ENCODE measurements at regions not wholly inside any gene's neighbourhood (a gene's known extent, or its start where the extent isn't known, plus 50 kb on each side); places are given as distances from the start of the nearest gene placed in this dataset.

DNA sequence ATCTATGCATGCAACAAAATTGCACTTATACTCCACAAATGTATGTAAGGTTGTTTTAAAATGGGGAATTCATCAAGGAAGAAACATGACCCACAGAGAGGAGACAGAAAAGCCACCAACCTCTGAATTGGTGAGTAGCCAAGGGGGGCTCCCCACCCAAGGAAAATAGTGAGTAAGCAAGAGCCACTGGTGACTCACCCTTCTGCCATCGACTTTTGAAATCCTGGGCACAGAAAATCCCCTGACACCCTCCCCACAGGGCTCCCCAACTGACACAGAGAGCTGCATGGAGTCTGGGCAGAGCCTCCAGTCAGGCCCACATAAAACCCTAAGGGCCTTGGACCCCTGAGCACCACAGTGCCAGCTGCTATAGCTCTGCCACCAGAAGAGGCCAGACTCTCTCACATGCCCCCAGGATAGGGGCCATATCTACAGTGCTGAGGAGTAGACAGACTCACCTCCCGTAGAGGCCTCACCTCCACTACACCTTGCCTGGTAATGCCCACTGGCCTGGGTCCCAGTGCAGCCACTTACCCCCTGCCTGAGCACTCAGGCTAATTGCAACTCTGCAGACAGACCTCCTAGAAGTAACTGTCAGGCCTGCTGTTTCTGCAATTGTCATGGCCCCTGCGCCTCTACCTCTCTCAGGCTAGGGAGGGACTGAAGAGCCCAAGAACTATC is 244.7 kb upstream of the WSB1 start:
- H3K27me3 ChIP-seq (ENCODE audit: low read length): no peaks in the 10 kb centered on the region
- no peak overlapping the region for H2AFZ ChIP-seq (ENCODE audit: low read length)
- ATAC-seq: no peak
- no peaks in the 10 kb centered on the region for H3F3A ChIP-seq (ENCODE audit: low read length, unreplicated experiment)
- H4K20me1 ChIP-seq (ENCODE audit: low read length): no peaks in the 10 kb centered on the region
- H3K9ac ChIP-seq (ENCODE audit: low read length): no peak overlapping the region
- TF ChIP-seq EZH2 (IDR thresholded peaks at IDR 0.05; ENCODE audit: low read length, unreplicated experiment) (no peak), EZH2phosphoT487 (IDR thresholded peaks at IDR 0.05; ENCODE audit: borderline replicate concordance, low read length) (no peak)
- TF ChIP-seq, protein P1, sequence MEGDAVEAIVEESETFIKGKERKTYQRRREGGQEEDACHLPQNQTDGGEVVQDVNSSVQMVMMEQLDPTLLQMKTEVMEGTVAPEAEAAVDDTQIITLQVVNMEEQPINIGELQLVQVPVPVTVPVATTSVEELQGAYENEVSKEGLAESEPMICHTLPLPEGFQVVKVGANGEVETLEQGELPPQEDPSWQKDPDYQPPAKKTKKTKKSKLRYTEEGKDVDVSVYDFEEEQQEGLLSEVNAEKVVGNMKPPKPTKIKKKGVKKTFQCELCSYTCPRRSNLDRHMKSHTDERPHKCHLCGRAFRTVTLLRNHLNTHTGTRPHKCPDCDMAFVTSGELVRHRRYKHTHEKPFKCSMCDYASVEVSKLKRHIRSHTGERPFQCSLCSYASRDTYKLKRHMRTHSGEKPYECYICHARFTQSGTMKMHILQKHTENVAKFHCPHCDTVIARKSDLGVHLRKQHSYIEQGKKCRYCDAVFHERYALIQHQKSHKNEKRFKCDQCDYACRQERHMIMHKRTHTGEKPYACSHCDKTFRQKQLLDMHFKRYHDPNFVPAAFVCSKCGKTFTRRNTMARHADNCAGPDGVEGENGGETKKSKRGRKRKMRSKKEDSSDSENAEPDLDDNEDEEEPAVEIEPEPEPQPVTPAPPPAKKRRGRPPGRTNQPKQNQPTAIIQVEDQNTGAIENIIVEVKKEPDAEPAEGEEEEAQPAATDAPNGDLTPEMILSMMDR (conservative IDR thresholded peaks at IDR 0.05; ENCODE audit: low read depth, low read length): no peak
- H3K9me2 ChIP-seq (replicated peaks; ENCODE audit: low read length): no peaks in the 10 kb centered on the region
- intact Hi-C loops (cut with micrococcal nuclease): no loop called here
- H3K36me3 ChIP-seq (ENCODE audit: low read depth, low read length): no peaks in the 10 kb centered on the region
- BruUV-seq (replicated peaks): no TSS peak
- H3K9me3 ChIP-seq (ENCODE audit: low read length): no peaks in the 10 kb centered on the region
- H3K27ac ChIP-seq (ENCODE audit: low read length): no peak overlapping the region
- H3K79me2 ChIP-seq (ENCODE audit: low read length): no peaks in the 10 kb centered on the region
- H3K4me3 ChIP-seq (ENCODE audit: low read length): no peak overlapping the region
- ChIA-PET CTCF (no interaction called here), POLR2A (ENCODE audit: unreplicated experiment) (no interaction called here)
- DNase-seq: peak; percentile 56
- no peak overlapping the region for H3K4me2 ChIP-seq (ENCODE audit: low read length)
- no peaks in the 10 kb centered on the region for H3K4me1 ChIP-seq (ENCODE audit: insufficient read depth, low read length)

DNA sequence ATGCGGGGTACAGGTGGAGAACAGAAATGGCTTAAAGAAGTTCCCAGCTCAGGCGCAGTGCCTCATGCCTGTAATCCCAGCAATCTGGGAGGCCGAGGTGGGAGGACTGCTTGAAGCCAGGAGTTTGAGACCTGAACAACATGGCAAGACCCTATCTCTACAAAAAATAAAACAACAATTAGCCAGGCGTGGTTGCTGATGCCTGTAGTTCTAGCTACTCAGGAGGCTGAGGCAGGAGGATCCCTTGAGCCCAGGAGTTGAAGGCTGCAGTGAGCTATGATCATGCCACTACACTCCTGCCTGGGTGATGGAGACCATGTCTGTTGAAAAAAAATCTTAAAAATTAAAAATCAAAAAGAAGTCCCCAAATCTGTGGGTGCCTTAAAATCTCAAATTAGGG is 228.3 kb upstream of the WSB1 start:
- H3K9ac ChIP-seq (ENCODE audit: low read length): no peak overlapping the region

DNA sequence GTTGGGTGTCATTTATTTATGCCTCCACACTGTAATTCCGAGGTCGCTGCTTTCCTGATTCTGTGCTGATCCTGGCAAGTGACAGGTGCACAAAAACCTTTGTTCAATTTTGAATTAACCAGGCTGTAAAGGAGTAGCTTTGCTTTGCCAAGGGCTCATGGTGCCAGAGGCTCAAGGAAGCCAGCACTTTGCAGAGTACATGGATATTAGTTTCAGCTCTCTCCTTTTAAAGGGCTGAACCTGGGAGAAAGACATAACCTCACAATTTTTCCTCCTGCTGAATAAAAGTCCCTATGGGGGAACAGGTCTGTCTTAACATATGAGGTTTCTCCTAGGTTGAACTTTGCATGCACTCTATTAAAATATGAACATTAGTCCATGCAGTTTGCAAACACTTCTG is 227.6 kb upstream of the WSB1 start:
- no peak for ATAC-seq
- intact Hi-C loops (cut with micrococcal nuclease): no loop called here

More for the DNA sequence above, 228.3 kb upstream of the WSB1 start:
- Histone ChIP-seq H3K79me2 (ENCODE audit: low read length) (no peaks in the 10 kb centered on the region), H3K9me2 (replicated peaks; ENCODE audit: low read length) (no peaks in the 10 kb centered on the region), H3K27ac (ENCODE audit: low read length) (no peak overlapping the region), H3K27me3 (ENCODE audit: low read length) (peaks cover 7% of the 10 kb centered on the region; the same call in 1 of the 2 replicates), H3K4me1 (ENCODE audit: insufficient read depth, low read length) (no peaks in the 10 kb centered on the region), H3K4me3 (ENCODE audit: low read length) (no peak overlapping the region), H2AFZ (ENCODE audit: low read length) (no peak overlapping the region), H3K9me3 (ENCODE audit: low read length) (no peaks in the 10 kb centered on the region), H3F3A (ENCODE audit: low read length, unreplicated experiment) (no peaks in the 10 kb centered on the region), H3K36me3 (ENCODE audit: low read depth, low read length) (no peaks in the 10 kb centered on the region), H4K20me1 (ENCODE audit: low read length) (no peaks in the 10 kb centered on the region), H3K4me2 (ENCODE audit: low read length) (no peak overlapping the region)
- DNase-seq (no peak), ATAC-seq (no peak)
- ChIA-PET POLR2A (ENCODE audit: unreplicated experiment) (interaction anchor here (0.6 kb wide), 1 partner anchor 10 kb away, joined by 3 read pairs; no protein-coding TSS in a partner anchor), CTCF (no interaction called here)
- intact Hi-C loops (cut with micrococcal nuclease): no loop called here
- no TSS peak for BruUV-seq (replicated peaks)
- TF ChIP-seq, protein P1 (conservative IDR thresholded peaks at IDR 0.05; ENCODE audit: low read depth, low read length): no peak
- TF ChIP-seq EZH2 (IDR thresholded peaks at IDR 0.05; ENCODE audit: low read length, unreplicated experiment) (no peak), EZH2phosphoT487 (IDR thresholded peaks at IDR 0.05; ENCODE audit: borderline replicate concordance, low read length) (no peak)

More for the DNA sequence above, 227.6 kb upstream of the WSB1 start:
- ChIA-PET POLR2A (ENCODE audit: unreplicated experiment) (no interaction called here), CTCF (no interaction called here)
- no peak overlapping the region for H3K4me2 ChIP-seq (ENCODE audit: low read length)
- no peaks in the 10 kb centered on the region for H3K4me1 ChIP-seq (ENCODE audit: insufficient read depth, low read length)
- no peak overlapping the region for H2AFZ ChIP-seq (ENCODE audit: low read length)
- DNase-seq: no peak
- no peaks in the 10 kb centered on the region for H3K79me2 ChIP-seq (ENCODE audit: low read length)
- no peak overlapping the region for H3K4me3 ChIP-seq (ENCODE audit: low read length)
- no peaks in the 10 kb centered on the region for H3K36me3 ChIP-seq (ENCODE audit: low read depth, low read length)
- H3K9ac ChIP-seq (ENCODE audit: low read length): no peak overlapping the region
- no peaks in the 10 kb centered on the region for H3K9me2 ChIP-seq (replicated peaks; ENCODE audit: low read length)
- H3K27ac ChIP-seq (ENCODE audit: low read length): no peak overlapping the region
- TF ChIP-seq EZH2 (IDR thresholded peaks at IDR 0.05; ENCODE audit: low read length, unreplicated experiment) (no peak), EZH2phosphoT487 (IDR thresholded peaks at IDR 0.05; ENCODE audit: borderline replicate concordance, low read length) (no peak)
- H3F3A ChIP-seq (ENCODE audit: low read length, unreplicated experiment): no peaks in the 10 kb centered on the region
- peaks cover 7% of the 10 kb centered on the region; the same call in 1 of the 2 replicates for H3K27me3 ChIP-seq (ENCODE audit: low read length)
- no peaks in the 10 kb centered on the region for H3K9me3 ChIP-seq (ENCODE audit: low read length)
- no TSS peak for BruUV-seq (replicated peaks)
- no peaks in the 10 kb centered on the region for H4K20me1 ChIP-seq (ENCODE audit: low read length)
